CD4-positive, CD25-positive, alpha-beta regulatory T cell (primary cell): ENCODE measurements at regions not wholly inside any gene's neighbourhood (a gene's known extent, or its start where the extent isn't known, plus 50 kb on each side); places are given as distances from the start of the nearest gene placed in this dataset.

Source experiments
- ATAC-seq, 2 donors: fragments of 150-1000 bp; cut with Tn5 transposase; one replicate each; pipeline ENCODE4 v1.10.0; 2021; ENCODE audit warnings: low read depth in 2 of 2, moderate number of reproducible peaks in 2 of 2, moderate library complexity in 1 of 2
- DNase-seq, 3 donors: peaks; one replicate each; pipeline versions ENCODE4 v3.0.0 to v3.0.0-alpha.2; 2012 to 2022; ENCODE audit warnings: mixed read lengths in 1 of 3
- H3K27ac ChIP-seq: one replicate; pipeline ENCODE4 v1.7.0; 2013; ENCODE audit warnings: mild to moderate bottlenecking, low read length; ENCODE audit not compliant: insufficient read depth, poor library complexity, severe bottlenecking
- H3K27me3 ChIP-seq: one replicate; pipeline ENCODE4 v1.7.0; 2013; ENCODE audit warnings: low read length; ENCODE audit not compliant: control insufficient read depth, insufficient read depth
- H3K36me3 ChIP-seq: one replicate; pipeline ENCODE4 v1.7.0; 2013; ENCODE audit warnings: mild to moderate bottlenecking, low read length, moderate library complexity; ENCODE audit not compliant: control insufficient read depth, insufficient read depth
- H3K4me1 ChIP-seq: 2 replicates; pipeline ENCODE4 v1.7.0; 2013; ENCODE audit warnings: mild to moderate bottlenecking, low read length; ENCODE audit not compliant: insufficient read depth, control insufficient read depth, poor library complexity, severe bottlenecking
- H3K4me3 ChIP-seq: one replicate; pipeline ENCODE4 v1.7.0; 2013; ENCODE audit warnings: low read depth, mild to moderate bottlenecking, low read length, moderate library complexity
- H3K9me3 ChIP-seq, 2 experiments: 1 replicate in 1 of 2; 2 replicates in 1 of 2; pipeline ENCODE4 v1.7.0; 2013; ENCODE audit warnings: low read length in 2 of 2, mild to moderate bottlenecking in 1 of 2, moderate library complexity in 1 of 2; ENCODE audit not compliant: control insufficient read depth in 2 of 2
- H3K27ac Mint-ChIP-seq, 3 donors: one replicate each; pipeline ENCODE4 v1.8.0; 2020 to 2022; ENCODE audit warnings: mild to moderate bottlenecking in 3 of 3, mixed read lengths in 3 of 3, moderate library complexity in 2 of 3
- H3K27me3 Mint-ChIP-seq: one replicate; pipeline ENCODE4 v1.8.0; 2022; ENCODE audit warnings: mild to moderate bottlenecking, mixed read lengths
- H3K36me3 Mint-ChIP-seq: one replicate; pipeline ENCODE4 v1.8.0; 2020; ENCODE audit warnings: mixed read lengths
- H3K4me1 Mint-ChIP-seq, 4 donors: one replicate each; pipeline ENCODE4 v1.8.0; 2020 to 2022; ENCODE audit warnings: mixed read lengths in 4 of 4, mild to moderate bottlenecking in 1 of 4
- H3K4me3 Mint-ChIP-seq, 4 donors: one replicate each; pipeline ENCODE4 v1.8.0; 2020 to 2022; ENCODE audit warnings: mild to moderate bottlenecking in 4 of 4, mixed read lengths in 4 of 4, moderate library complexity in 3 of 4
- H3K9me3 Mint-ChIP-seq, 7 donors: one replicate each; pipeline ENCODE4 v1.8.0; 2020 to 2022; ENCODE audit warnings: mixed read lengths in 7 of 7, mild to moderate bottlenecking in 3 of 7, moderate library complexity in 2 of 7

DNA sequence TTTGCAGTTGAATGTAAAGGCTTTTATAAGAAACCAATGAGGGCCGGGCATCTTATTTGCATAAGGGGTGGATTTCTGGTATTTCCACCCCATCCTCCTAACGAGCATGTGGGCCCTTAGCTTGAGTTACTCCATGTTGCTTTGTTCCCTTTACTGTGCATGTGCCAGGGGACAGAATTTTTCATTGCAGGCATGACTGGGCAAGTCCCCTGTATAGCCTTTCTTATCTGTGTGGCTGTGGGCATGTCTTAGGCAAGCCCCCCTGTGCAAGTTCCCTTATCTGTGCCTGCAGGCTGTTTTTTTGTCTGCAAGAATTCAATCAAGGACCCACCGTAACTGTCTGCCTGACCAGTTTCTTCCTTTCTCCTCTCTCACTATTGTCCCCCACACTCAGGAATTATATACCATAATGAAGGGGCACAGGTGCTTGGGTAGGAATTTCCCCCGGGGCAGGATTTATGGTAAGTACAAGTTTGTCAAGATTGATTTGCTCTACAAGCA lies 152.2 kb upstream of the CNOT2 start:
- H3K9me3 ChIP-seq = no peaks in the 10 kb centered on the region
- Mint-ChIP-seq H3K27me3 (peaks cover 6% of the 10 kb centered on the region), H3K9me3 (peaks cover 0 to 5% (median 0%) of the 10 kb centered on the region in 7 donors), H3K4me3 (no peak overlapping the region), H3K36me3 (no peaks in the 10 kb centered on the region), H3K27ac (no peak overlapping the region), H3K4me1 (no peaks in the 10 kb centered on the region)
- no peak overlapping the region for H3K27ac ChIP-seq
- DNase-seq (no peak), ATAC-seq (no peak)
- H3K27me3 ChIP-seq = no peaks in the 10 kb centered on the region
- H3K36me3 ChIP-seq = no peaks in the 10 kb centered on the region
- H3K4me3 ChIP-seq = no peak overlapping the region
- H3K4me1 ChIP-seq = no peaks in the 10 kb centered on the region

DNA sequence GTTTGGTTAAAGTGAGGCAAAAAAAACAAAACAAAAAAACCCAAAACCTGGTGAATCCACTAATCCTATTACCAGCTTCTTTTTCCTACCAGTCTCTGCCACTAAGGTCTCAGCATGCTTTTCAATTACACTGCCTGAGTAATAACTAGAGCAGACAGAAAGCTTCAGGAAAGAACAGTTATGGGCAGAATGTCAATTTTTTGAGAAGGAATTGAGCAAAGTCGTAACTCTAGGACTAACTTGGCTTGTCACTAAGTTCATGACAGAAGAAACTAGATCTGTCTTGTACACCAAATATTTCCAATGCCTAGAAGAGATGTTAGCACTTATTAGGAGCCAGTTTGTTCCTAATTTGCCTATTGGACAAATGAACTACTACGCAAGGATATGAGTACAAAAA lies 148.8 kb upstream of the CNOT2 start:
- Mint-ChIP-seq H3K27me3 (no peaks in the 10 kb centered on the region), H3K4me3 (no peak overlapping the region), H3K36me3 (no peaks in the 10 kb centered on the region), H3K27ac (no peak overlapping the region), H3K4me1 (no peaks in the 10 kb centered on the region), H3K9me3 (peaks cover 0 to 5% (median 0%) of the 10 kb centered on the region in 7 donors)
- Histone ChIP-seq H3K4me3 (no peak overlapping the region), H3K27ac (no peak overlapping the region), H3K27me3 (no peaks in the 10 kb centered on the region), H3K9me3 (no peaks in the 10 kb centered on the region), H3K36me3 (no peaks in the 10 kb centered on the region), H3K4me1 (no peaks in the 10 kb centered on the region)
- no peak for ATAC-seq
- DNase-seq = no peak

DNA sequence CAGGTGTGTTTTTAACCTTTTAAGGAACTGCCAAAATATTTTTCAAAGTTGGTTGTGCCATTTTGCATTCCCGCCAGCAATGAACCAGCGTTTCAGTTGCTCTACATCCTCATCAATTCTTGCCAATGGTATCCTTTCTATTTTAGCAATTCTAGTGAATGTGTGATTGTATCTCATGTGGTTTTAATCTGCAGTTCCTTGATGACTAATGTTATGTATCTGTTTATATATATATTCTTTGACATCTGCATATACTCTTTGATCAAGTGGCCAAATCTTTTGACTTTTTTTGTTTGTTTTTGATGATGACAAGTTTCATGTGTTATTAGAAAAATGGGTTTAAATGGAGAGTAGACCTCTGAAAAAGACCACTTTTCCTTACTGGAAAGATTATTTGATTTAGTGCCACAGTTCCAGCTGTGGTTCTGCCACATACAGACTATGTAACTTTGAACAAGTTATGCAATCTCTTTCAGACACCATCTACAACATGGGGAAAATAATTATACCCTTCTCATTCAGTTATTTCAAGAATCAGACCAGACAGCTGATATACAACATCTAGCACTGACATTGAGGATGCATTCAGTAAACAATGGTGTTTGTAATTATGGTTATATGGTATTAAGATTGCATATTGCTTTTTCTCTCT lies 146.3 kb upstream of the CNOT2 start:
- H3K4me1 ChIP-seq = no peaks in the 10 kb centered on the region
- DNase-seq = no peak
- H3K27me3 ChIP-seq = no peaks in the 10 kb centered on the region
- H3K27ac ChIP-seq = no peak overlapping the region
- H3K4me3 Mint-ChIP-seq = no peak overlapping the region
- no peaks in the 10 kb centered on the region for H3K4me1 Mint-ChIP-seq
- peaks cover 0 to 4% (median 0%) of the 10 kb centered on the region in 7 donors for H3K9me3 Mint-ChIP-seq
- no peak overlapping the region for H3K4me3 ChIP-seq
- no peaks in the 10 kb centered on the region for H3K36me3 ChIP-seq
- H3K36me3 Mint-ChIP-seq = no peaks in the 10 kb centered on the region
- H3K27me3 Mint-ChIP-seq = no peaks in the 10 kb centered on the region
- ATAC-seq = no peak
- no peak overlapping the region for H3K27ac Mint-ChIP-seq
- no peaks in the 10 kb centered on the region for H3K9me3 ChIP-seq

DNA sequence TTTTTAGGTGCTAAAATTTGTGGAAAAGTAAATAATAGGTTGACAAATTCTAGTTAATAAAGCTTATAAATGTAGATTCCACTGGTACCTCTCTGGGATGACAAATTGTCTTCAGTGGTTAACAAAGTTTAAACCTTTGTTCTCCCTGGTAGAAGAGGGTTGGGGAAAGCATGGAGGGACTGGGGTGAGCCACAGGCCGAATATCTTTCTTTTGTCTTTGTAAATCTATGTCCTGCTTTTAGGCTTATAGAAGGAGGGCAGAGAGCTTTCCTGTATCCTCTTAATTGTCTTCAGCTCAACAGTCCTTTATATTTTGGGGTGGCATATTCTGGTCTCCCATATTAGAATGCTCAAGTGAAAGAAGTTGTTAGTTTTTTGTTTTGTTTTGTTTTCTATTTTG lies 142.2 kb upstream of the CNOT2 start:
- no peak for ATAC-seq
- Mint-ChIP-seq H3K9me3 (peaks cover 0 to 3% (median 0%) of the 10 kb centered on the region in 7 donors), H3K36me3 (no peaks in the 10 kb centered on the region), H3K27ac (no peak overlapping the region), H3K4me1 (no peaks in the 10 kb centered on the region), H3K27me3 (no peaks in the 10 kb centered on the region), H3K4me3 (no peak overlapping the region)
- H3K4me1 ChIP-seq = no peaks in the 10 kb centered on the region
- H3K9me3 ChIP-seq = no peaks in the 10 kb centered on the region
- H3K4me3 ChIP-seq = no peak overlapping the region
- DNase-seq = no peak
- no peaks in the 10 kb centered on the region for H3K27me3 ChIP-seq
- no peaks in the 10 kb centered on the region for H3K36me3 ChIP-seq
- no peak overlapping the region for H3K27ac ChIP-seq

DNA sequence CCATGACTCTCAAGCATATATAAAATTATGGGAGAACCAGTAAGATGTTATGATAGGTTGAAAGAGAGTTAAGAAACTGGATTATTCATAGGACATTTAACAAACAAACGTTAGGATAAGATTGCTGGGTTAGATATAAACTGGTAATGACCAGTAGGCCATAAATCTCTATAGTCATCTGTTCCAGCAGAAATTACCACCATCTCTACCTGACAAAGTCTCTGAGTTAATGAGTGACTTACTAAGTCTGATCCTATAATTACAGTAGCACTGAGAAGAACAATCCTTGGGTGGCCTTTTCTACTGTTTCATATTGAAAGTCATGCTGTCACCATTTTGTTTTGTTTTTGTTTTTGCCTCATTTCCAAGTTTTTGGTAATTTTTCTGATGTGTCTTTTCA lies 136.9 kb upstream of the CNOT2 start:
- DNase-seq (no peak), ATAC-seq (no peak)
- Mint-ChIP-seq H3K9me3 (peaks cover 3 to 21% (median 6%) of the 10 kb centered on the region in 7 donors), H3K27me3 (peaks cover 9% of the 10 kb centered on the region), H3K4me3 (no peak overlapping the region), H3K4me1 (no peaks in the 10 kb centered on the region), H3K27ac (no peak overlapping the region), H3K36me3 (no peaks in the 10 kb centered on the region)
- no peaks in the 10 kb centered on the region for H3K36me3 ChIP-seq
- no peaks in the 10 kb centered on the region for H3K4me1 ChIP-seq
- H3K4me3 ChIP-seq = no peak overlapping the region
- no peak overlapping the region for H3K27ac ChIP-seq
- H3K9me3 ChIP-seq = peaks cover 9 to 10% of the 10 kb centered on the region in 2 experiments
- H3K27me3 ChIP-seq = no peaks in the 10 kb centered on the region

DNA sequence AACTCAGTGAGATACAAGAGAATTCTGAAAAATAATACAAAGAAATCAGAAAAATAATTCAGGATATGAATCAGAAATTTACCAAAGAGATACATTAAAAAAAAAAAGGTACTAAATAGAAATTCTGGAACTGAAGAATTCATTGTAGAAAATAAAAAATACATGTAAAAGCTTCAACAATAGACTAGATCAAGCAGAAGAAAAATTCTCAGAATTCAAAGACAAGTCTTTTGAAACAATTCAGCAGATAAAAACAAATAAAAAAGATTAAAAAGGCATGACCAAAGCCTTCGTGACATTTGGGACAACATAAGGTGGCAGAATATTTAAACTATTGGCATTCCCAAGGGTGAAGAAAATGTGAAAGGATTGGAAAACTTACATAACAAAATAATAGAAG lies 133.1 kb upstream of the CNOT2 start:
- Histone ChIP-seq H3K36me3 (no peaks in the 10 kb centered on the region), H3K4me1 (no peaks in the 10 kb centered on the region), H3K27ac (no peak overlapping the region), H3K27me3 (no peaks in the 10 kb centered on the region), H3K4me3 (no peak overlapping the region), H3K9me3 (peaks cover 9 to 10% of the 10 kb centered on the region in 2 experiments)
- Mint-ChIP-seq H3K27ac (no peak overlapping the region), H3K4me1 (no peaks in the 10 kb centered on the region), H3K36me3 (no peaks in the 10 kb centered on the region), H3K27me3 (peaks cover 9% of the 10 kb centered on the region), H3K9me3 (peaks cover 5 to 34% (median 10%) of the 10 kb centered on the region in 7 donors), H3K4me3 (no peak overlapping the region)
- DNase-seq (no peak), ATAC-seq (no peak)

DNA sequence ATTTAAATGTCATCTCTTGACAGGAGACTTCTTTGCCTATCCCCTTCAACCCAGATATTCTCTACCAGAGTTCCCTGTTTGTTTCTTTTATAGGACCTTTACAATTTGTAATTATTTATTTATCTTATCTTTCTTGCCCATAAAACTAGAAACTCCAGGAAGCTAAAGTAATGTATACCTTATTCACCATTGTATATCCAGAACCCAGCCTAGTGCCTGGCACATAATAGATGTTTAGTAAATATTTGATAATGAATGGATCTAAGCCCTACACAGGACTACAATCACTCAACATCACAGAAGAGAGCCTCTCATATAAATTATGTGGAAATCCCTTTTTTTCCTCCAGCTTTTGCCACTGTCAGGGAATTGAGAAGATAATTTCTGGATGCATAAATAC lies 125.6 kb upstream of the CNOT2 start:
- peaks cover 0 to 10% (median 3%) of the 10 kb centered on the region in 7 donors for H3K9me3 Mint-ChIP-seq
- Histone ChIP-seq H3K9me3 (no peaks in the 10 kb centered on the region), H3K27me3 (no peaks in the 10 kb centered on the region), H3K4me1 (no peaks in the 10 kb centered on the region), H3K36me3 (no peaks in the 10 kb centered on the region), H3K4me3 (no peak overlapping the region), H3K27ac (no peak overlapping the region)
- no peak overlapping the region for H3K27ac Mint-ChIP-seq
- ATAC-seq = no peak
- H3K27me3 Mint-ChIP-seq = no peaks in the 10 kb centered on the region
- no peak for DNase-seq
- no peaks in the 10 kb centered on the region for H3K36me3 Mint-ChIP-seq
- no peak overlapping the region for H3K4me3 Mint-ChIP-seq
- H3K4me1 Mint-ChIP-seq = no peaks in the 10 kb centered on the region

DNA sequence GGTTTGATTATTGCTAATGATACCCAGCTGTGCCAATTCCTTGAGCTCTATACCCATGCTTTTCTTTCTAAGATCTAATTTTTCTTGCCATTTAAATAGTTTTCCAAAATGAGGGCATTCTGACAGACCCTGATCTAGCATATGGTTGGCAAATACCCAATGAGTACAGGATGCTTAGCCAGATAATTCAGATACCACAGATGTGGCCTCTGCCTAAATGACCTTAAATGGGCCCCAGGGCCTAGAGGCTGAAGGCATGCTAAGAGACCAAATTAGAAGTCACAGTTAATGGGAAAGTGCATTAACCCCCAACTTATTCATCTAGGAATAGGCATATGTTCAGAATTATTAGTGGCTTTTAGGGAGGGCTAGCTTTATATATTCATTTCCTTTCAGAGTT lies 122.3 kb upstream of the CNOT2 start:
- Histone ChIP-seq H3K9me3 (no peaks in the 10 kb centered on the region), H3K4me1 (no peaks in the 10 kb centered on the region), H3K4me3 (no peak overlapping the region), H3K27ac (no peak overlapping the region), H3K36me3 (no peaks in the 10 kb centered on the region), H3K27me3 (no peaks in the 10 kb centered on the region)
- no peaks in the 10 kb centered on the region for H3K36me3 Mint-ChIP-seq
- H3K27ac Mint-ChIP-seq = no peak overlapping the region
- no peaks in the 10 kb centered on the region for H3K27me3 Mint-ChIP-seq
- ATAC-seq (no peak), DNase-seq (no peak)
- no peak overlapping the region for H3K4me3 Mint-ChIP-seq
- H3K4me1 Mint-ChIP-seq = no peaks in the 10 kb centered on the region
- no peaks in the 10 kb centered on the region for H3K9me3 Mint-ChIP-seq
